ENCODE measurements at regions not wholly inside any gene's neighbourhood (a gene's known extent, or its start where the extent isn't known, plus 50 kb on each side); places are given as distances from the start of the nearest gene placed in this dataset.
"Not testable (repeated sequence)": the region's sequence is repeated elsewhere in the genome, so short reads cannot be mapped to it uniquely, and the experiment has no call there.

DNA sequence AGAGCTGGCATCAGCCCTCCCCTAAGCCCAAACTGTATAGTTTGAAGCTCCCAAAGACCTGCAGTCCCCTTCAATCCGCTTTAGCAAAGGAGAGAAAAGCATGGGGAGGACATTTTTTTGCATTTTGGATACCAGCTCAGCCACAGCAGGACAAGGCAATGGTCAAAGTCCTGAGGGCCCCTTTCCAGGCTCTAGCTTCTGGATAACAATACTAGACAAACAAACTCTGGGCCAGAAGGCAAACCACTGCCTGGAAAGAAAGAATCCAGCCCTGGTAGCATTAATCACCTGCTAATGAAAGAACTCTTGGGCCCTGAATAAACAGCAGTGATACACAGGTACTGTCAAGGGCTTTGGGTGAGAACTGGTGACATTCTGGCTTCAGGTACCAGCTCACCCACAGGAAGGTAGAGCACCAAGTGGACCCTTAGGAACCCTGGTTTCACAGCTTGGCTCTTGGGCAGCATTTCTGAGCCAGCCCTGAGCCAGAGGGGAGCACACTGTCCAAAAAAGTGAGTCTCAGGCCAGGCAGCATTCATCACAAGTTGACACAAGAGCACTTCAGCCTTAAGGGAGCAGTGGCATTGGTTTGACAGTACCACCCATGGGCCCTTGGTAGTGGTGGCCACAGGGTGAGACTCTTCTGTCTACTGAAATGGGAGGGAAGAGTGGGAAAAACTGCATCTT is 62.5 kb downstream of the SPIN3 start:
- Mint-ChIP-seq H3K36me3 (ENCODE audit: low read depth) (no peaks in the 10 kb centered on the region), H3K4me3 (no peak overlapping the region), H3K27ac (no peak overlapping the region)

DNA sequence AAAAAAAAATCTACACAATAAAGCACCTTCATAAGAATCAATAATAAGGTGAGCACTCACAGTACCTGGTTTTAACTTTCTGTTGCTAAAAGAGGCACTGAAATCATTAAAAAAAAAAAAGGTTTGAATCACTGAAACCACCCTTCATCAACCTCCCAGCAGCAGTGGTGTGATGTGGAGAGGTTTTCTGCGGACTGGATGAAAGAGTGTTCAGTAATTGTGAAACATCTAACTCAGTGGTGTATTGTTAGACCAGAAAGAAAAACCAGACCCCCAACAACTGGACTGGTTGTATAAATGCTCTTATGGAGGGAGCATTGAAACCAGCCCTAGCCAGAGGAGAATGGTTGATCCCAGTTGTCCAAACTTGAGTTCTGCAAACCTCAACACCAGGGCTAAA is 63.2 kb downstream of the SPIN3 start:
- H3K4me3 Mint-ChIP-seq, result no peak overlapping the region
- no peak overlapping the region for H3K27ac Mint-ChIP-seq
- no peak for DNase-seq
- H3K27me3 Mint-ChIP-seq, result peaks cover 62% of the 10 kb centered on the region
- H3K4me1 Mint-ChIP-seq (ENCODE audit: low read depth), result no peaks in the 10 kb centered on the region
- peaks cover 10% of the 10 kb centered on the region for H3K9me3 Mint-ChIP-seq
- no peaks in the 10 kb centered on the region for H3K36me3 Mint-ChIP-seq (ENCODE audit: low read depth)

More for the DNA sequence above, 62.5 kb downstream of the SPIN3 start:
- DNase-seq, result no peak
- Mint-ChIP-seq H3K9me3 (peaks cover 10% of the 10 kb centered on the region), H3K27me3 (peaks cover 60% of the 10 kb centered on the region), H3K4me1 (ENCODE audit: low read depth) (no peaks in the 10 kb centered on the region)

DNA sequence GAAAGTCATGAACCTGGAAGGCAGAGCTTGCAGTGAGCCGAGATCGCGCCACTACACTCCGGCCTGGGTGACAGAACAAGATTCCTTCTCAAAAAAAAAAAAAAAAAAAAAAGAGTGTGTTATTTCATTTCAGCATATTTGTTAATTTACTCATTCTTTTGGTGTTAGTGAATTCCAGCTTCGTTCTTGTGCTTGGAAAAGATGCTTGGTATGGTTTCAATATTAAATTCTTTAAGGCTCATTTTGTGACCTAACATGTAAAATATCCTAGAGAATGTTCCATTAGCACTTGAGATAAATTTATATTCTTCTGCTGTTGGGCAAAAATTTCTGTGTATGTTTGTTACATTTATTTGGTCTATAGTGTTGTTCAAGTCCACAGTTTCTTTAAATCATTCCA is 66.8 kb downstream of the SPIN3 start:
- Mint-ChIP-seq H3K4me1 (ENCODE audit: low read depth) (no peaks in the 10 kb centered on the region), H3K27ac (no peak overlapping the region), H3K27me3 (peaks cover 74% of the 10 kb centered on the region), H3K9me3 (no peaks in the 10 kb centered on the region), H3K4me3 (no peak overlapping the region), H3K36me3 (ENCODE audit: low read depth) (no peaks in the 10 kb centered on the region)
- DNase-seq, result no peak

DNA sequence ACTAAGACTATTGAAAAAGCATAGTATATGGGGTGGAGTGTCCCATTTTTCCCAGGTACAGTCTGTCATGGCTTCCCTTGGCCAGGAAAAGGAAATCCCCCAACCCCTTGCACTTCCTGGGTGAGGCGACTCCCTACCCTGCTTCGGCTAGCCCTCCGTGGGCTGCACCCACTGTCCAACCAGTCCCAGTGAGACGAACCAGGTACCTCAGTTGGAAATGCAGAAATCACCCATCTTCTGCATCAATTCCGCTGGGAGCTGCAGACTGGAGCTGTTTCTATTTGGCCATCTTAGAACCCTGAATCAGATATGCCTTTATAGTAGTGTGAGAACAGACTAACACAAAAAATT is 74.4 kb downstream of the SPIN3 start:
- peaks cover 77% of the 10 kb centered on the region for H3K27me3 Mint-ChIP-seq
- H3K9me3 Mint-ChIP-seq; H3K36me3 Mint-ChIP-seq (ENCODE audit: low read depth); H3K4me1 Mint-ChIP-seq (ENCODE audit: low read depth); H3K27ac Mint-ChIP-seq; DNase-seq; H3K4me3 Mint-ChIP-seq: not testable (repeated sequence)

DNA sequence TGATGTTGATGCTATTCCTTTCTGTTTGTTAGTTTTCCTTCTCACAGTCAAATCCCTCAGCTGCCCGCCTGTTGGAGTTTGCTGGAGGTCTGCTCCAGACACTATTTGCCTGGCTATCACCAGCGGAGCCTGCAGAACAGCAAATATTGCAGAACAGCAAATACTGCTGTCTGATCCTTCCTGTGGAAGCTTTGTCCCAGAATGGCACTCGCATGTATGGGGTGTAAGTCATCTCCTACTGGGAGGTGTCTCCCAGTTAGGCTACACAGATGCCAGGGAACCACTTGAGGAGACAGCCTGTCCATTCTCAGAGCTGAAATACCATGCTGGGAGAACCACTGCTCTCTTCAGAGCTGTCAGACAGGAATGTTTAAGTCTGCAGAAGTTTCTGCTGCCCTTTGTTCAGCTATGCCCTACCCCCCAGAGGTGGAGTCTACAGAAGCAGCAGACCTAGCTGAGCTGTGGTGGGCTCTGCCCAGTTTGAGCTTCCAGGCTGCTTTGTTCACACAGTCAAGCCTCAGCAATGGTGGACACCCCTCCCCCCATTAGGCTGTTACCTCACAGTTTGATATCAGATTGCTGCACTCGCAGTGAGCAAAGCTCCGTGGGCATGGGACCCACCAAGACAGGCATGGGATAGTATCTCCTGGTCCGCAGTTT is 74.9 kb downstream of the SPIN3 start:
- Mint-ChIP-seq H3K27ac (no peak overlapping the region), H3K9me3 (no peaks in the 10 kb centered on the region), H3K4me1 (ENCODE audit: low read depth) (no peaks in the 10 kb centered on the region), H3K27me3 (peaks cover 77% of the 10 kb centered on the region), H3K4me3 (no peak overlapping the region), H3K36me3 (ENCODE audit: low read depth) (no peaks in the 10 kb centered on the region)
- no peak for DNase-seq

DNA sequence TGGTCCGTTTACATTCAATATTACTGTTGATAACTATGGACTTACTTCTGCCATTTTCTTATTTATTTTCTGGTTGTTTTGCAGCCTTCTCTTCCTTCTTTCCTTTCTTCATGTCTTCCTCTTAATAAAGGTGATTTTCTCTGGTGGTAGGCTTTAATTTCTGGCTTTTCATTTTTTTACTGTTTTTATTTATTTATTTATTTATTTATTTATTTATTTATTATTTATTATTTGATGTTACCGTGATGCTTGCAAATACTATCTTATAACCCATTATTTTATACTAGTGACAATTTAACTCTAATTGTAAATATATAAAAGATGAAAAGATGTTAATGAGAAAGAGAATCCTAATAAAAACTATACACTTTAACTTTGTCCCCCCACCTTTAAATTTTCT is 112.8 kb downstream of the SPIN3 start:
- no peak for DNase-seq
- Mint-ChIP-seq H3K9me3 (no peaks in the 10 kb centered on the region), H3K4me1 (ENCODE audit: low read depth) (no peaks in the 10 kb centered on the region), H3K27ac (no peak overlapping the region), H3K4me3 (no peak overlapping the region), H3K36me3 (ENCODE audit: low read depth) (no peaks in the 10 kb centered on the region), H3K27me3 (peaks cover 65% of the 10 kb centered on the region)

All from activated T-cell treated with anti-CD3 and anti-CD28 coated beads, Interleukin-2, amount 50 U/mL, for 24 hours (primary cell).